Thoracic aorta (tissue), 2 donors: ENCODE measurements at regions not wholly inside any gene's neighbourhood (a gene's known extent, or its start where the extent isn't known, plus 50 kb on each side); places are given as distances from the start of the nearest gene placed in this dataset.

Experiments used
- ATAC-seq: fragments of 150-250 bp; one replicate; pipeline ENCODE4 v1.8.0; 2017; ENCODE audit warnings: low read depth; ENCODE audit not compliant: insufficient number of reproducible peaks, low FRiP score
- DNase-seq: peaks from one replicate; pipeline ENCODE4 v3.0.0-alpha.2; 2020; ENCODE audit warnings: low spot score
- H3K27ac ChIP-seq, 2 donors: fragments of 200-600 bp; sonication (generic); 1 replicate in 1 of 2; 2 replicates in 1 of 2; pipeline ENCODE4 v1.5.1; 2016; ENCODE audit warnings: mild to moderate bottlenecking in 2 of 2, moderate library complexity in 2 of 2
- H3K27me3 ChIP-seq: fragments of 200-600 bp; sonication (generic); replicated peaks from 2 replicates; pipeline ENCODE4 v1.6.0; 2016; ENCODE audit warnings: mild to moderate bottlenecking; ENCODE audit not compliant: insufficient read depth
- H3K36me3 ChIP-seq: fragments of 200-600 bp; sonication (generic); one replicate; pipeline ENCODE4 v1.5.1; 2016
- H3K4me1 ChIP-seq, 2 donors: fragments of 200-600 bp; sonication (generic); 1 replicate in 1 of 2; 2 replicates in 1 of 2; pipeline versions ENCODE4 v1.5.1 to v1.6.0; 2016; ENCODE audit warnings: low read depth in 2 of 2, mild to moderate bottlenecking in 1 of 2; ENCODE audit not compliant: control insufficient read depth in 1 of 2
- H3K4me3 ChIP-seq: fragments of 200-600 bp; sonication (generic); 2 replicates; pipeline ENCODE4 v1.5.1; 2016; ENCODE audit warnings: mild to moderate bottlenecking
- H3K9me3 ChIP-seq: fragments of 200-600 bp; sonication (generic); 2 replicates; pipeline ENCODE4 v1.5.1; 2016
- CTCF ChIP-seq: fragments of 200-600 bp; sonication (generic); IDR thresholded peaks from one replicate; pipeline ENCODE4 v1.5.1; 2019; ENCODE audit warnings: antibody characterized with exemption

GRCh38 chr5:82605441-82605973 is 327.4 kb upstream of the RPS23 start:
- Histone ChIP-seq H3K9me3 (no peaks in the 10 kb centered on the region), H3K4me3 (no peak overlapping the region), H3K36me3 (no peaks in the 10 kb centered on the region), H3K27me3 (no peaks in the 10 kb centered on the region), H3K4me1 (no peaks in the 10 kb centered on the region), H3K27ac (no peak overlapping the region)
- no peak for DNase-seq
- no peak for TF ChIP-seq CTCF
- ATAC-seq: no peak

- H3K4me1 ChIP-seq: peaks cover under 1 to 8% of the 10 kb centered on the region in 2 donors
- no peak overlapping the region for H3K4me3 ChIP-seq
- no peaks in the 10 kb centered on the region for H3K9me3 ChIP-seq
- H3K36me3 ChIP-seq: no peaks in the 10 kb centered on the region
- TF ChIP-seq CTCF: no peak
- no peaks in the 10 kb centered on the region for H3K27me3 ChIP-seq
- peak overlapping the region in 1 of 2 donors; percentile 16 for H3K27ac ChIP-seq
- ATAC-seq (no peak), DNase-seq (no peak)
These were observed 325.2 kb upstream of the RPS23 start for GRCh38 chr5:82603033-82603987.

- no peak overlapping the region for H3K4me3 ChIP-seq
- H3K36me3 ChIP-seq: no peaks in the 10 kb centered on the region
- DNase-seq (no peak), ATAC-seq (no peak)
- H3K4me1 ChIP-seq: peaks cover 5 to 23% of the 10 kb centered on the region in 2 donors
- H3K9me3 ChIP-seq: no peaks in the 10 kb centered on the region
- no peak overlapping the region for H3K27ac ChIP-seq
- TF ChIP-seq CTCF: no peak
- H3K27me3 ChIP-seq: no peaks in the 10 kb centered on the region
These were observed 323.7 kb upstream of the RPS23 start for GRCh38 chr5:82601861-82602260.

GRCh38 chr5:82601077-82601476 is 322.9 kb upstream of the RPS23 start:
- Histone ChIP-seq H3K27ac (no peak overlapping the region), H3K27me3 (no peaks in the 10 kb centered on the region), H3K36me3 (no peaks in the 10 kb centered on the region), H3K9me3 (no peaks in the 10 kb centered on the region), H3K4me1 (peaks cover 5 to 28% of the 10 kb centered on the region in 2 donors), H3K4me3 (no peak overlapping the region)
- no peak for TF ChIP-seq CTCF
- no peak for DNase-seq
- no peak for ATAC-seq

DNA sequence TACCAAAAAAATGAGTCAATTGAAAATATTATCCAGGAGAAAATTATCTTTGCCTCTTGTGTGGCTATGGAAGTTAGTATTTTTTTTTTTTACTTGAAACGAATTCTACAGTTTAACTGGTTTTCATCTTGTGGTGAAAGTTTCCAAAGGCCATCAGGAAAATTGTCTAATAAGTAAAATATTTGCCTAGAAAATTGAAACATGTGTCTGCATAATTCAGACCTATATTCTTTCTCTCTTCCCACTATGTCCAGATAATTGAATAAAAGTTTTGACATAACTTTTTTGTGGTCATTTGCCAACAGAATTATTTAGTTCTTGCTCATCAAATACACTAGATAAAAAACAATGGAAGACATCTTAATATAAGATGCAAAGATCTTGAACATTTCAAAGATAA is 321.5 kb upstream of the RPS23 start:
- no peaks in the 10 kb centered on the region for H3K9me3 ChIP-seq
- no peak for TF ChIP-seq CTCF
- no peak for DNase-seq
- peaks cover 5 to 42% of the 10 kb centered on the region in 2 donors for H3K4me1 ChIP-seq
- no peak overlapping the region for H3K4me3 ChIP-seq
- no peaks in the 10 kb centered on the region for H3K36me3 ChIP-seq
- no peaks in the 10 kb centered on the region for H3K27me3 ChIP-seq
- no peak overlapping the region for H3K27ac ChIP-seq
- ATAC-seq: no peak
